ENCODE measurements at regions not wholly inside any gene's neighbourhood (a gene's known extent, or its start where the extent isn't known, plus 50 kb on each side); places are given as distances from the start of the nearest gene placed in this dataset.

DNA sequence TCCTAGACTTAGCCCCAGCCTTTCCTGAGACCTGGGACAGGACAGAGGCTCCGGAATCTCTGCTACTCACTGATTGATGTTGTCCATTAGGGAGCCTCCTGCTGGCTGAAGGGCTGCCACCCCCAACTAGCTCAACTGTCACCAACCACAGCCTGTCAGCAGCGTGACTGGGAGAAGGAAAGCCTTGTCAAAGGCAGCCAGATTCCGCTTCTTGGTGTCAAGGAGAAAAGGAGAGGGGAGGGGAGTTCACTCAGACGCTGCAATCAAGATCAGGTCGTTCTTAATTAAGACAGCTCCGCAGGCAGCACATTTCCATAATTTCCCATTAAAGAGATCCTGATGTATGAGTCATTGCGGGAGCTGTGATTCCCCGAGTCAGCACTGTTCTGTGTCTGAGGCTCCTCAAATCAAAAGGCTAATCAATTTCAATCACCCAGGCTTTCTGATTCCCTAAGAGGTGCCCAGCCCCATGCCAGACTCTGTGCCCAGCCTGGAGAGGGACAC, 152.8 kb upstream of the ZBED5 start:
- peaks cover 2% of the 10 kb centered on the region for H3K4me1 ChIP-seq
- TF ChIP-seq, protein P1, sequence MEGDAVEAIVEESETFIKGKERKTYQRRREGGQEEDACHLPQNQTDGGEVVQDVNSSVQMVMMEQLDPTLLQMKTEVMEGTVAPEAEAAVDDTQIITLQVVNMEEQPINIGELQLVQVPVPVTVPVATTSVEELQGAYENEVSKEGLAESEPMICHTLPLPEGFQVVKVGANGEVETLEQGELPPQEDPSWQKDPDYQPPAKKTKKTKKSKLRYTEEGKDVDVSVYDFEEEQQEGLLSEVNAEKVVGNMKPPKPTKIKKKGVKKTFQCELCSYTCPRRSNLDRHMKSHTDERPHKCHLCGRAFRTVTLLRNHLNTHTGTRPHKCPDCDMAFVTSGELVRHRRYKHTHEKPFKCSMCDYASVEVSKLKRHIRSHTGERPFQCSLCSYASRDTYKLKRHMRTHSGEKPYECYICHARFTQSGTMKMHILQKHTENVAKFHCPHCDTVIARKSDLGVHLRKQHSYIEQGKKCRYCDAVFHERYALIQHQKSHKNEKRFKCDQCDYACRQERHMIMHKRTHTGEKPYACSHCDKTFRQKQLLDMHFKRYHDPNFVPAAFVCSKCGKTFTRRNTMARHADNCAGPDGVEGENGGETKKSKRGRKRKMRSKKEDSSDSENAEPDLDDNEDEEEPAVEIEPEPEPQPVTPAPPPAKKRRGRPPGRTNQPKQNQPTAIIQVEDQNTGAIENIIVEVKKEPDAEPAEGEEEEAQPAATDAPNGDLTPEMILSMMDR (IDR thresholded peaks at IDR 0.05) = peak; percentile 17
- no peaks in the 10 kb centered on the region for H3K27me3 ChIP-seq (ENCODE audit: control insufficient read depth, insufficient read depth, low read length)
- no peak overlapping the region for H3K9ac ChIP-seq
- H3K36me3 ChIP-seq (ENCODE audit: control insufficient read depth, insufficient read depth, low read length) = no peaks in the 10 kb centered on the region
- H2AFZ ChIP-seq = peak overlapping the region; percentile 54
- no peaks in the 10 kb centered on the region for H3K79me2 ChIP-seq
- no peak overlapping the region for H3K4me2 ChIP-seq (ENCODE audit: low read length)
- H3K27ac ChIP-seq = no peak overlapping the region
- no peak overlapping the region for H3K4me3 ChIP-seq (ENCODE audit: low read depth, low read length)
- H3K9me3 ChIP-seq (ENCODE audit: control insufficient read depth, low read length) = no peaks in the 10 kb centered on the region

DNA sequence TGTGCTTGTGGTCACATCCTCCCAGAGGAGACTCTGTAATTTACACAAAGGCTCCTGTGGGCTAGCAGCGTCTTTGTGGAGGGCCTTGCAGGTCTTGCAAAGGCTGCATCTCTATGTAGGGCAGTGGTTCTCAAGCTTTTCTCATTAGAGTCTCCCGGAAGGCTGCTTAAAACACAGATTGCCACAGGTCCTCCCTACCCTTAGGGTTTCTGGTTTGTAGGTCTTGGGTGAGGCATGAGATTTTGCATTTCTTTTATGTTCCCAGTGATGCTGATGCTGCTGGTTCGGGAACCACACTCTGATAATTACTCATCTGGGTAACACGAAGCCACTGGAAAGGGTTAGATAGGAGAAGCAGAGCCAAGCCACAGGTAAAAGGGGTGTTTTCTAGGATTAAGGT, 151.3 kb upstream of the ZBED5 start:
- H3K4me1 ChIP-seq = peaks cover 2% of the 10 kb centered on the region
- H3K9ac ChIP-seq = no peak overlapping the region
- H3K27ac ChIP-seq = no peak overlapping the region
- no peak overlapping the region for H3K4me3 ChIP-seq (ENCODE audit: low read depth, low read length)
- no peaks in the 10 kb centered on the region for H3K27me3 ChIP-seq (ENCODE audit: control insufficient read depth, insufficient read depth, low read length)
- H3K4me2 ChIP-seq (ENCODE audit: low read length) = no peak overlapping the region
- H3K79me2 ChIP-seq = no peaks in the 10 kb centered on the region
- no peaks in the 10 kb centered on the region for H3K36me3 ChIP-seq (ENCODE audit: control insufficient read depth, insufficient read depth, low read length)
- no peaks in the 10 kb centered on the region for H3K9me3 ChIP-seq (ENCODE audit: control insufficient read depth, low read length)
- H2AFZ ChIP-seq = peak overlapping the region; percentile 74
- TF ChIP-seq, protein P1 (IDR thresholded peaks at IDR 0.05) = no peak

DNA sequence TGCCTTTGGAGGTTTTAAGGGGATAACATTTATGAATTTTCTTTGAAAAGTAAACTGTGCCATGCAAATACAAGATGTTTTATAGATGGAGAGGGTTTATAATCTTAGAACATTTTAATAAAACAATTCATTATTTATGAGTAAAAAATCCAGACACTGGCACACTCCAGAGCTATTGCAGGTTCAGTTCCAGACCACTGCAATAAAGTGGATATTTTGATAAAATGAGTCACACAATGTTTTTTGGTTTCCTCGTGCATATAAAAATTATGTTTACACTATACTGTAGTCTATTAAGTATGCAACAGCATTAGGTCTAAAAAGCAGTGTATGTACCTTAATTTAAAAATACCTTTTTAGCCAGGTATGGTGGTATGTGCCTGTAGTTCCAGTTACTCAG, 146.2 kb upstream of the ZBED5 start:
- TF ChIP-seq, protein P1 (IDR thresholded peaks at IDR 0.05) = no peak
- Histone ChIP-seq H2AFZ (no peak overlapping the region), H3K9me3 (ENCODE audit: control insufficient read depth, low read length) (no peaks in the 10 kb centered on the region), H3K79me2 (no peaks in the 10 kb centered on the region), H3K27ac (no peak overlapping the region), H3K27me3 (ENCODE audit: control insufficient read depth, insufficient read depth, low read length) (no peaks in the 10 kb centered on the region), H3K9ac (no peak overlapping the region), H3K36me3 (ENCODE audit: control insufficient read depth, insufficient read depth, low read length) (no peaks in the 10 kb centered on the region), H3K4me3 (ENCODE audit: low read depth, low read length) (no peak overlapping the region), H3K4me2 (ENCODE audit: low read length) (no peak overlapping the region), H3K4me1 (peaks cover 11% of the 10 kb centered on the region)

DNA sequence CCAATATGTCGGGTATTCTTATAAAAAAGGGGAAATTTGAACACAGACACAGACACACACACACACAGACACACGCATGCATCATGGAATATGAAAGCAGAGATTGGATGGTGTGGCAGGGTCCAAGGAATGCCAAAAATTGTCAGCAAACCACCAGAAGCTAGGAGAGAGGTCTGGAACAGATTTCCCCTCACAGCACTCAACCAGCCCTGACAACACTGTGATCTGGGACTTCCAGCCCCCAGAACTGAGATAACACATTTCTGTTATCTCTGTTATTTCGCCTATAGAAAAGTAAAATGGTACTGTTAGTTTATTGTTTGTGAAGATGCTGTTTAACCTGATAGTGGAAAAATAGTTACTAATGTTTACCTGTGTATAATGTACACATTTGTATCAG, 145.4 kb upstream of the ZBED5 start:
- Histone ChIP-seq H3K4me1 (peaks cover 11% of the 10 kb centered on the region), H3K4me2 (ENCODE audit: low read length) (no peak overlapping the region), H3K79me2 (no peaks in the 10 kb centered on the region), H3K36me3 (ENCODE audit: control insufficient read depth, insufficient read depth, low read length) (no peaks in the 10 kb centered on the region), H2AFZ (no peak overlapping the region), H3K9ac (no peak overlapping the region), H3K27ac (no peak overlapping the region), H3K27me3 (ENCODE audit: control insufficient read depth, insufficient read depth, low read length) (no peaks in the 10 kb centered on the region), H3K9me3 (ENCODE audit: control insufficient read depth, low read length) (no peaks in the 10 kb centered on the region), H3K4me3 (ENCODE audit: low read depth, low read length) (no peak overlapping the region)
- TF ChIP-seq, protein P1 (IDR thresholded peaks at IDR 0.05) = no peak

DNA sequence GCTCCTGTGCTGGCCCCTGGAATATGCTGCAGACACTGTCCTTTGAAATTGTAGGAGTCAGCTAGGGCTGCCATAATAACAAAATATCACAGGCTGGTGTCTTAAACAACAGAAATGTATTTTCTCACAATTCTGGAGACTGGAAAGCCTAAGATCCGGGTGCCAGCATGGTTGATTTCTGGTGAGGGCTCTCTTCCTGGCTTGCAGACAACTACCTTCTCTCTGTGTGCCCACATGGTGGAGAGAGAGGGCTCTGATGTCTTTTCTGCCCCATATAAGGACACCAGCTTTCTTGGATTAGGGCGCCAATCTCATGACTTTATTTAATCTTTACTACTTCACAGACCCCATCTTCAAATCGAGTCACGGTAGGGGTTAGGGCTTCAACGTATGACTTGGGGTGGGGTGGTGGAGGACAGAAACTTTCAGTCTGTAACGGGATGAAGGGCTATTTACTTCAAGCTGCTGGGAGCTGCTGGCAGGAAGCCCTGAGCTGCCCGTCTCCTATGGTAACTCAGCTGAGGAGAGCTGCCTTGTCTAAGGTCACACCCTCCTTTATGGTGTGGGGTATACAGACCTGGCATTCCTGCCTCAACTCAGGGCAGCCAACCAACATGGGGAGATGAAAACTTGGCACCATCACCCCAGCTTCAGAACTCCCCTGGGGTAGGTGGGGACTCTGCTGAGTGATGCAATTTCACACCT, 142.9 kb upstream of the ZBED5 start:
- H3K27ac ChIP-seq = no peak overlapping the region
- TF ChIP-seq, protein P1 (IDR thresholded peaks at IDR 0.05) = no peak
- H3K79me2 ChIP-seq = no peaks in the 10 kb centered on the region
- H2AFZ ChIP-seq = peak overlapping the region; percentile 38
- no peak overlapping the region for H3K4me2 ChIP-seq (ENCODE audit: low read length)
- H3K36me3 ChIP-seq (ENCODE audit: control insufficient read depth, insufficient read depth, low read length) = no peaks in the 10 kb centered on the region
- no peaks in the 10 kb centered on the region for H3K9me3 ChIP-seq (ENCODE audit: control insufficient read depth, low read length)
- peaks cover 11% of the 10 kb centered on the region for H3K4me1 ChIP-seq
- H3K9ac ChIP-seq = no peak overlapping the region
- no peak overlapping the region for H3K4me3 ChIP-seq (ENCODE audit: low read depth, low read length)
- no peaks in the 10 kb centered on the region for H3K27me3 ChIP-seq (ENCODE audit: control insufficient read depth, insufficient read depth, low read length)
